Breast epithelium (tissue), 4 donors: ENCODE measurements at regions not wholly inside any gene's neighbourhood (a gene's known extent, or its start where the extent isn't known, plus 50 kb on each side); places are given as distances from the start of the nearest gene placed in this dataset.
A peak's percentile ranks its signal among the peaks of the same experiment; 100 is the strongest.
"Not testable (repeated sequence)": the region's sequence is repeated elsewhere in the genome, so short reads cannot be mapped to it uniquely, and the experiment has no call there.

Experiments used
- DNase-seq, 2 donors: peaks; one replicate each; pipeline ENCODE4 v3.0.0-alpha.2; 2019; ENCODE audit warnings: low spot score in 2 of 2
- H3K27ac ChIP-seq, 2 donors: fragments of 200-600 bp; sonication (generic) in 1 of 2; one replicate each; pipeline ENCODE4 v1.5.1; 2016 to 2019; ENCODE audit warnings: mild to moderate bottlenecking in 1 of 2
- H3K27me3 ChIP-seq, 2 donors: fragments of 200-600 bp; sonication (generic) in 1 of 2; one replicate each; pipeline versions ENCODE4 v1.5.1 to v1.6.0; 2017 to 2019; ENCODE audit warnings: control low read depth in 1 of 2, mild to moderate bottlenecking in 1 of 2
- H3K36me3 ChIP-seq: fragments of 200-600 bp; one replicate; pipeline ENCODE4 v1.5.1; 2019
- H3K4me1 ChIP-seq, 2 donors: fragments of 200-600 bp; sonication (generic); one replicate each; pipeline ENCODE4 v1.5.1; 2016 to 2019; ENCODE audit warnings: control low read depth in 1 of 2
- H3K4me3 ChIP-seq, 3 donors: fragments of 200-600 bp; sonication (generic); 1 replicate in 2 of 3; 2 replicates in 1 of 3; pipeline ENCODE4 v1.5.1; 2016 to 2019; ENCODE audit warnings: mild to moderate bottlenecking in 3 of 3, moderate library complexity in 2 of 3
- H3K9me3 ChIP-seq, 2 donors: fragments of 200-600 bp; sonication (generic) in 1 of 2; one replicate each; pipeline ENCODE4 v1.5.1; 2016 to 2019; ENCODE audit warnings: control low read depth in 1 of 2
- POLR2A ChIP-seq: fragments of 450-650 bp; IDR thresholded peaks from one replicate; pipeline ENCODE4 v1.6.1; 2016; ENCODE audit warnings: antibody characterized with exemption, mild to moderate bottlenecking, moderate library complexity
- POLR2AphosphoS5 ChIP-seq, 3 donors: sonication (generic); formaldehyde crosslinking; IDR thresholded peaks; one replicate each; pipeline ENCODE4 v1.6.1; 2017; ENCODE audit warnings: antibody characterized with exemption in 3 of 3
- intact Hi-C: fragments of 100-400 bp; cut with DNase I; formaldehyde crosslinking; loops from one replicate; pipeline ENCODE4 v1.15.1; 2023; ENCODE audit warnings: low total_unique reads
- TF ChIP-seq, protein P1 (sequence below), 3 donors: fragments of 450-650 bp; IDR thresholded peaks; one replicate each; pipeline ENCODE4 v1.5.1; 2016 to 2017; ENCODE audit warnings: antibody characterized with exemption in 3 of 3, mild to moderate bottlenecking in 3 of 3, moderate library complexity in 3 of 3

DNA sequence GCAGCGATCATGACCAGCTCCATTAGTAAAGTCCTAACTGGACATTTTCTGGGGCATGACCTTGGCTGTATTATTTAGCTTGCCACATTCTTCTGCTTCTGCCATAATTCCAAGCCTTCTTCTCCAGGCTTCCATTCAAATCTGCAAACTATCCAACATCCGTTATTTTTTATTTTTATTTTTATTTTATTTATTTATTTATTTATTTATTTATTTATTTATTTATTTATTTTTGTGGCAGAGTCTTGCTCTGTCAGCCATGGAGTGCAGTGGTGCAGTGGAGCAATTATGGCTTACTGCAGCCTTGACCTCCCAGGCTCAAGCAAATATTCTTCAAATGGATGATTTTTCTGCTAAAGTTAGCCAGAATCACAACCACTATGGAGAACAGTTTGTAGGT lies 187.2 kb upstream of the CDK1 start:
- Histone ChIP-seq H3K27me3 (no peaks in the 10 kb centered on the region), H3K36me3 (no peaks in the 10 kb centered on the region), H3K4me1 (no peaks in the 10 kb centered on the region), H3K27ac (no peak overlapping the region), H3K4me3 (no peak overlapping the region), H3K9me3 (no peaks in the 10 kb centered on the region)
- intact Hi-C loops = no loop called here
- DNase-seq = no peak
- TF ChIP-seq, protein P1, sequence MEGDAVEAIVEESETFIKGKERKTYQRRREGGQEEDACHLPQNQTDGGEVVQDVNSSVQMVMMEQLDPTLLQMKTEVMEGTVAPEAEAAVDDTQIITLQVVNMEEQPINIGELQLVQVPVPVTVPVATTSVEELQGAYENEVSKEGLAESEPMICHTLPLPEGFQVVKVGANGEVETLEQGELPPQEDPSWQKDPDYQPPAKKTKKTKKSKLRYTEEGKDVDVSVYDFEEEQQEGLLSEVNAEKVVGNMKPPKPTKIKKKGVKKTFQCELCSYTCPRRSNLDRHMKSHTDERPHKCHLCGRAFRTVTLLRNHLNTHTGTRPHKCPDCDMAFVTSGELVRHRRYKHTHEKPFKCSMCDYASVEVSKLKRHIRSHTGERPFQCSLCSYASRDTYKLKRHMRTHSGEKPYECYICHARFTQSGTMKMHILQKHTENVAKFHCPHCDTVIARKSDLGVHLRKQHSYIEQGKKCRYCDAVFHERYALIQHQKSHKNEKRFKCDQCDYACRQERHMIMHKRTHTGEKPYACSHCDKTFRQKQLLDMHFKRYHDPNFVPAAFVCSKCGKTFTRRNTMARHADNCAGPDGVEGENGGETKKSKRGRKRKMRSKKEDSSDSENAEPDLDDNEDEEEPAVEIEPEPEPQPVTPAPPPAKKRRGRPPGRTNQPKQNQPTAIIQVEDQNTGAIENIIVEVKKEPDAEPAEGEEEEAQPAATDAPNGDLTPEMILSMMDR (IDR thresholded peaks at IDR 0.05) = no peak
- TF ChIP-seq POLR2A (no peak), POLR2AphosphoS5 (IDR thresholded peaks at IDR 0.05) (no peak)

DNA sequence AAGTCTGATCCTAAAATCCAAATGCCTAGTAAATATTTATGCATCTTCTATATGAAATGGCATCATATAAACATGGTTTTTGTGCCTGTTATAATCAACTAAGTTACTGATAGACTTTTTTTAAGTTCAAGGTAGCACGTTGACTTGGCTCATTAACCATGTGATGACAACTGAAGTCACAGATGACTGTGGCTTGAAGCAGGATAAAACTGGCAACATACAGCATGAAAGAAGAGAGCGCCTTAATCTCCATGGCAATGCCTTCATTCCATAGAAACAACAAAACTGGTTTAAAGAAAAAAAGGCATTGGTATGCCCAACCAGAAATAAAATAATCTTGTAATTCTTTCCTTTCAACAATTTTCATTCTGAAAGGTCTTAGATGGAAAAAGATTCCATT lies 188.9 kb upstream of the CDK1 start:
- no peak for DNase-seq
- TF ChIP-seq POLR2A (no peak), POLR2AphosphoS5 (IDR thresholded peaks at IDR 0.05) (no peak)
- TF ChIP-seq, protein P1 (IDR thresholded peaks at IDR 0.05) = no peak
- Histone ChIP-seq H3K4me1 (no peaks in the 10 kb centered on the region), H3K27me3 (no peaks in the 10 kb centered on the region), H3K9me3 (no peaks in the 10 kb centered on the region), H3K4me3 (no peak overlapping the region), H3K27ac (no peak overlapping the region), H3K36me3 (no peaks in the 10 kb centered on the region)
- intact Hi-C loops = no loop called here

DNA sequence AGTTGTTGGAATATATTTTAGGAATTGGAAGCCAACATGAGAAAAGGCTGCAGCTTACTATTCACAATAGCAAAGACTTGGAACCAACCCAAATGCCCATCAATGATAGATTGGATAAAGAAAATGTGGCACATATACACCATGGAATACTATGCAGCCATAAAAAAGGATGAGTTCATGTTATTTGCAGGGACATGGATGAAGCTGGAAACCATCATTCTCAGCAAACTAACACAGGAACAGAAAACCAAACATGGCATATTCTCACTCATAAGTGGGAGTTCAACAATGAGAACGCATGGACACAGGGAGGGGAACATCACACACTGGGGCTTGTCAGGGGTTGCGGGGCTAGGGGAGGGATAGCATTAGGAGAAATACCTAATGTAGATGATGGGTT lies 192.1 kb upstream of the ANK3 start:
- H3K36me3 ChIP-seq, DNase-seq, H3K4me1 ChIP-seq, H3K27ac ChIP-seq, H3K4me3 ChIP-seq, H3K27me3 ChIP-seq, H3K9me3 ChIP-seq, intact Hi-C loops: not testable (repeated sequence)

DNA sequence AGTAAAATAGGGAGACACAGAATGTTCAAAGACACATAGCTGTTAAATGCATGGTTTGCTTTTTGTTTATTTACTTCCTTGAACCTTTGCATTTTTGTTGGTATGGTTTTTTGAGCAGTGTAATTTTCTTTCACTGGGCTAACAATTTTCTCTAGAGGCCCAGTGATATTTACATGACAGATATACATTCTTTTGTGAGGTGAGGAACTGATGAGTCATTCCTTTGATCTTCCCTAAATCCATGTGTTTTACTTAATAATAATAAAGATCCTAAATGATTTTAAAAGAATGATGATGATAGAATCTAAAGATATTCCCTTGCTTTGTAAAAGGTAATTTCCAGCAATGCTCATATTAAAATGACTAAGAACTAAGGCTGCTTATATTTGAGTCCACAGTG lies 188.5 kb upstream of the ANK3 start:
- no peak overlapping the region for H3K4me3 ChIP-seq
- H3K27ac ChIP-seq = no peak overlapping the region
- no peaks in the 10 kb centered on the region for H3K9me3 ChIP-seq
- no peaks in the 10 kb centered on the region for H3K36me3 ChIP-seq
- TF ChIP-seq, protein P1 (IDR thresholded peaks at IDR 0.05) = no peak
- TF ChIP-seq POLR2AphosphoS5 (IDR thresholded peaks at IDR 0.05) (no peak), POLR2A (no peak)
- H3K27me3 ChIP-seq = no peaks in the 10 kb centered on the region
- intact Hi-C loops = no loop called here
- no peaks in the 10 kb centered on the region for H3K4me1 ChIP-seq
- no peak for DNase-seq

DNA sequence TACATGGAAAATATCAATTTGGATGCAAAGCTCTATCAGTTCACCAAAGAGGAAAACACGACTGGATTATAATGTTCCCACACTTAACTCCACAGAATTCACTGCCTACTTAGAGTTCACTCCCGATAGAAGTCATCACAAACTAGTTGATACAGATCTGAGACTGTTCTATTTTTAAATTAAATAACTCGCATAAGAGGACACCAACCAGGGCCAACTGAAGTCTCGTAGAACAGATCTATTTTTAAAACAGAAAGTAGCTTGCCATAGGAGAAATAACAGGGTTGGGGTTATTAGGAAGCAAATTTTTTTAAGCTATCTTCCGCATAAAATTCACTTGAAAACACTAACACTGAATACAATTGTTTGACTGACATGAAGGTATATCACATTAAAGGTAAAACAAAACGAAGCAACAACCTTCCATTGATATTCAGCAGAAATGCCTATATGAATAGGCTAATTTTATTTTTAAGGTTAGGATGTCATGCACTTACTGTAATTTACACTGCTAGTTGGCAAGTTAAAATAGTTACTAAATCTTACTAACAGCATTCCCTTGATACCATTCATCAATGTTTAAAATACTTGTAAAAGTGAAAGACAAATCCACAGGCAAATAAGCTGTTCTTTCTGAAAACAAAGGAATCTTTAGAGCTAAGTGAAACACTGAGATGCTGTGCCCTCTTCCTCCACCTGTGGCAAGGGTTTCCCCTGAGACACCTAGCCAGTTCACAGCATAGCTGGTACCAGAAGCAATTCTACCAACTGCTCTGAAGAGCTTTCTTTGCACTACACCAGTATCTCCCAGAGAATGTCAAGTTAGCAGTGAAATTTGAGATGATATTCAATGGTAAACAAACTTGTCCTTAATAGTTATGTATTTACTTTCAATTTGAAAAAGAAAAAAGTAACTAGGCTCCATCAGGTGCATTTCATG lies 186.7 kb upstream of the ANK3 start:
- intact Hi-C loops = no loop called here
- TF ChIP-seq, protein P1 (IDR thresholded peaks at IDR 0.05) = no peak
- TF ChIP-seq POLR2AphosphoS5 (IDR thresholded peaks at IDR 0.05) = no peak
- no peak for TF ChIP-seq POLR2A
- H3K4me3 ChIP-seq = peak overlapping the region in 1 of 3 donors; percentile 37
- H3K36me3 ChIP-seq = no peaks in the 10 kb centered on the region
- H3K4me1 ChIP-seq = no peaks in the 10 kb centered on the region
- peak overlapping the region in 1 of 2 donors; percentile 8 for H3K27ac ChIP-seq
- H3K27me3 ChIP-seq = no peaks in the 10 kb centered on the region
- H3K9me3 ChIP-seq = no peaks in the 10 kb centered on the region
- no peak for DNase-seq
